OCI-LY3 (cell line): ENCODE measurements at regions not wholly inside any gene's neighbourhood (a gene's known extent, or its start where the extent isn't known, plus 50 kb on each side); places are given as distances from the start of the nearest gene placed in this dataset.

Experiments
- H2AFZ ChIP-seq: fragments of 200-600, 300-600 bp; shearing (Covaris generic); 2 replicates; pipeline ENCODE4 v1.6.0; 2014; ENCODE audit warnings: antibody characterized with exemption, low read depth, low read length
- H3K27ac ChIP-seq: fragments of 200-600, 300-600 bp; sonication (generic); 2 replicates; pipeline ENCODE4 v1.5.1; 2014; ENCODE audit warnings: mild to moderate bottlenecking, low read length, moderate library complexity, mixed read lengths
- H3K27me3 ChIP-seq: fragments of 200-600, 300-600 bp; sonication (generic); 2 replicates; pipeline ENCODE4 v1.6.1; 2014; ENCODE audit warnings: low read depth, low read length, mixed read lengths
- H3K36me3 ChIP-seq: fragments of 200-600, 300-600 bp; sonication (generic); replicated peaks from 2 replicates; pipeline ENCODE3; 2014; ENCODE audit warnings: low read depth, low read length, mixed read lengths
- H3K4me1 ChIP-seq: fragments of 300-600, 200-600 bp; sonication (generic); 2 replicates; pipeline ENCODE4 v1.6.1; 2014; ENCODE audit warnings: low read length, mixed read lengths
- H3K4me2 ChIP-seq: fragments of 200-600, 300-600 bp; sonication (generic); 2 replicates; pipeline ENCODE4 v1.6.1; 2014; ENCODE audit warnings: low read length, mixed read lengths
- H3K4me3 ChIP-seq: fragments of 300-600, 200-600 bp; sonication (generic); 2 replicates; pipeline ENCODE4 v1.5.1; 2014; ENCODE audit warnings: antibody characterized with exemption, mild to moderate bottlenecking, low read length, moderate library complexity
- H3K79me2 ChIP-seq: fragments of 300-600, 200-600 bp; shearing (Covaris generic); 2 replicates; pipeline ENCODE4 v1.6.1; 2014; ENCODE audit warnings: mild to moderate bottlenecking, low read length, mixed read lengths
- H3K9ac ChIP-seq: fragments of 300-600, 200-600 bp; shearing (Covaris generic); 2 replicates; pipeline ENCODE4 v1.6.0; 2014; ENCODE audit warnings: mild to moderate bottlenecking, low read length, moderate library complexity
- H3K9me3 ChIP-seq: fragments of 200-600, 300-600 bp; shearing (Covaris generic); 2 replicates; pipeline ENCODE4 v1.6.1; 2014; ENCODE audit warnings: low read length, mixed read lengths; ENCODE audit not compliant: insufficient read depth
- H4K20me1 ChIP-seq: fragments of 200-600, 300-600 bp; sonication (generic); 2 replicates; pipeline ENCODE4 v1.6.1; 2016; ENCODE audit warnings: low read length, mixed read lengths; ENCODE audit not compliant: insufficient read depth
- CTCF ChIP-seq: fragments of 200-600, 300-600 bp; sonication (generic); IDR thresholded peaks from 2 replicates; pipeline ENCODE4 v1.5.1; 2014; ENCODE audit warnings: antibody characterized with exemption, low read length, low read depth
- EZH2phosphoT487 ChIP-seq: fragments of 200-600 bp; shearing (Covaris generic); IDR thresholded peaks from 2 replicates; pipeline ENCODE4 v1.6.1; 2018; ENCODE audit warnings: antibody characterized with exemption, mixed run types, low read depth

- Histone ChIP-seq H2AFZ (no peak overlapping the region), H3K36me3 (no peaks in the 10 kb centered on the region), H3K27me3 (no peaks in the 10 kb centered on the region), H3K79me2 (no peaks in the 10 kb centered on the region), H3K9me3 (no peaks in the 10 kb centered on the region), H3K4me1 (peaks cover 4% of the 10 kb centered on the region), H3K4me2 (no peak overlapping the region), H3K27ac (no peak overlapping the region), H3K4me3 (no peak overlapping the region), H4K20me1 (no peaks in the 10 kb centered on the region), H3K9ac (no peak overlapping the region)
- TF ChIP-seq EZH2phosphoT487 (no peak), CTCF (no peak)
Observed at GRCh38 chr7:113775401-113775800, 143.4 kb downstream of the PPP1R3A start.

GRCh38 chr7:113774182-113774807 is 144.5 kb downstream of the PPP1R3A start:
- Histone ChIP-seq H2AFZ (no peak overlapping the region), H3K9ac (no peak overlapping the region), H4K20me1 (no peaks in the 10 kb centered on the region), H3K27me3 (no peaks in the 10 kb centered on the region), H3K9me3 (no peaks in the 10 kb centered on the region), H3K4me1 (peaks cover 4% of the 10 kb centered on the region), H3K79me2 (no peaks in the 10 kb centered on the region), H3K36me3 (no peaks in the 10 kb centered on the region), H3K4me2 (no peak overlapping the region), H3K4me3 (no peak overlapping the region), H3K27ac (no peak overlapping the region)
- peak; percentile 81 for TF ChIP-seq CTCF
- TF ChIP-seq EZH2phosphoT487: no peak

- H3K9me3 ChIP-seq: no peaks in the 10 kb centered on the region
- no peak overlapping the region for H3K27ac ChIP-seq
- no peaks in the 10 kb centered on the region for H4K20me1 ChIP-seq
- no peak overlapping the region for H3K4me3 ChIP-seq
- no peaks in the 10 kb centered on the region for H3K27me3 ChIP-seq
- H3K79me2 ChIP-seq: no peaks in the 10 kb centered on the region
- TF ChIP-seq EZH2phosphoT487 (no peak), CTCF (no peak)
- H3K4me1 ChIP-seq: peaks cover 4% of the 10 kb centered on the region
- no peak overlapping the region for H3K4me2 ChIP-seq
- H3K9ac ChIP-seq: no peak overlapping the region
- H3K36me3 ChIP-seq: no peaks in the 10 kb centered on the region
- no peak overlapping the region for H2AFZ ChIP-seq
Observed at GRCh38 chr7:113770146-113770738, 148.6 kb downstream of the PPP1R3A start.

- no peak for TF ChIP-seq EZH2phosphoT487
- TF ChIP-seq CTCF: no peak
- Histone ChIP-seq H3K9ac (no peak overlapping the region), H3K36me3 (no peaks in the 10 kb centered on the region), H3K4me1 (no peaks in the 10 kb centered on the region; the same call in 1 of the 2 replicates), H2AFZ (no peak overlapping the region), H3K27ac (no peak overlapping the region), H3K79me2 (no peaks in the 10 kb centered on the region), H3K27me3 (no peaks in the 10 kb centered on the region), H3K9me3 (no peaks in the 10 kb centered on the region), H4K20me1 (no peaks in the 10 kb centered on the region), H3K4me3 (no peak overlapping the region), H3K4me2 (no peak overlapping the region)
Observed at GRCh38 chr7:113768387-113768786, 150.4 kb downstream of the PPP1R3A start.
